ENCODE measurements at regions not wholly inside any gene's neighbourhood (a gene's known extent, or its start where the extent isn't known, plus 50 kb on each side); places are given as distances from the start of the nearest gene placed in this dataset.
"Not testable (repeated sequence)": the region's sequence is repeated elsewhere in the genome, so short reads cannot be mapped to it uniquely, and the experiment has no call there.

DNA sequence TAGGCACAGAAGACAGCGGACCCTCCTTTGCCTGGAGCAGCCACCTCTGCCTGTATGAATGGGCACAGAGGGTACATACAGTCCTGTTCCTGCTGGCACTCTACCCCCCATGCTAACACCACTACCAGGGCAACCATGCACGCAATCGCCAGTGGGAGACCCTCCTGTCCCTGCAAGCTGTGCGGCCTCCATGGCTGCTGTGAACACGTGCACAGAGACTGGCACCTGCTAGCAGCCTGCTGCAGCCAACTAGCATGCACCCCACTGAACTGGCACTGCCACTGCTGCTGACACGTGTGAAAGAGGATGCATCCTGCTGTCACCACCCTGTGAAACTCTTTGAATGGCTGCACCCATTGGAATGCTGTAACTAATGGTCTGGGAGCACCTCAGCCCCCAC, 885.2 kb upstream of the ARRDC3 start:
- Histone ChIP-seq H3K9me3 (ENCODE audit: control insufficient read depth, insufficient read depth, low read length) (no peaks in the 10 kb centered on the region), H3K9me2 (replicated peaks; ENCODE audit: control insufficient read depth, low read length) (no peaks in the 10 kb centered on the region), H3K4me3 (ENCODE audit: low read length) (no peak overlapping the region), H4K20me1 (ENCODE audit: control insufficient read depth, insufficient read depth, low read depth, low read length) (no peaks in the 10 kb centered on the region), H3K4me1 (ENCODE audit: control insufficient read depth, low read length) (no peaks in the 10 kb centered on the region), H3K27me3 (ENCODE audit: control insufficient read depth, low read length) (no peaks in the 10 kb centered on the region), H3K79me2 (ENCODE audit: control insufficient read depth, low read length) (no peaks in the 10 kb centered on the region), H3K4me2 (ENCODE audit: low read length) (no peak overlapping the region), H3F3A (ENCODE audit: control insufficient read depth, insufficient read depth) (no peaks in the 10 kb centered on the region), H3K27ac (ENCODE audit: low read depth, low read length) (no peak overlapping the region), H3K36me3 (ENCODE audit: control insufficient read depth, low read length) (no peaks in the 10 kb centered on the region)
- no peak for TF ChIP-seq EZH2phosphoT487 (IDR thresholded peaks at IDR 0.05; ENCODE audit: borderline replicate concordance, low read length)
- TF ChIP-seq, protein P1, sequence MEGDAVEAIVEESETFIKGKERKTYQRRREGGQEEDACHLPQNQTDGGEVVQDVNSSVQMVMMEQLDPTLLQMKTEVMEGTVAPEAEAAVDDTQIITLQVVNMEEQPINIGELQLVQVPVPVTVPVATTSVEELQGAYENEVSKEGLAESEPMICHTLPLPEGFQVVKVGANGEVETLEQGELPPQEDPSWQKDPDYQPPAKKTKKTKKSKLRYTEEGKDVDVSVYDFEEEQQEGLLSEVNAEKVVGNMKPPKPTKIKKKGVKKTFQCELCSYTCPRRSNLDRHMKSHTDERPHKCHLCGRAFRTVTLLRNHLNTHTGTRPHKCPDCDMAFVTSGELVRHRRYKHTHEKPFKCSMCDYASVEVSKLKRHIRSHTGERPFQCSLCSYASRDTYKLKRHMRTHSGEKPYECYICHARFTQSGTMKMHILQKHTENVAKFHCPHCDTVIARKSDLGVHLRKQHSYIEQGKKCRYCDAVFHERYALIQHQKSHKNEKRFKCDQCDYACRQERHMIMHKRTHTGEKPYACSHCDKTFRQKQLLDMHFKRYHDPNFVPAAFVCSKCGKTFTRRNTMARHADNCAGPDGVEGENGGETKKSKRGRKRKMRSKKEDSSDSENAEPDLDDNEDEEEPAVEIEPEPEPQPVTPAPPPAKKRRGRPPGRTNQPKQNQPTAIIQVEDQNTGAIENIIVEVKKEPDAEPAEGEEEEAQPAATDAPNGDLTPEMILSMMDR (IDR thresholded peaks at IDR 0.05; ENCODE audit: low read depth, low read length, poor library complexity, severe bottlenecking): no peak

- no peaks in the 10 kb centered on the region for H3F3A ChIP-seq (ENCODE audit: control insufficient read depth, insufficient read depth)
- H3K4me3 ChIP-seq (ENCODE audit: low read length): no peak overlapping the region
- no peak for TF ChIP-seq EZH2phosphoT487 (IDR thresholded peaks at IDR 0.05; ENCODE audit: borderline replicate concordance, low read length)
- TF ChIP-seq, protein P1 (IDR thresholded peaks at IDR 0.05; ENCODE audit: low read depth, low read length, poor library complexity, severe bottlenecking): no peak
Measured at GRCh38 chr5:92267830-92268229, 884.7 kb upstream of the ARRDC3 start.

DNA sequence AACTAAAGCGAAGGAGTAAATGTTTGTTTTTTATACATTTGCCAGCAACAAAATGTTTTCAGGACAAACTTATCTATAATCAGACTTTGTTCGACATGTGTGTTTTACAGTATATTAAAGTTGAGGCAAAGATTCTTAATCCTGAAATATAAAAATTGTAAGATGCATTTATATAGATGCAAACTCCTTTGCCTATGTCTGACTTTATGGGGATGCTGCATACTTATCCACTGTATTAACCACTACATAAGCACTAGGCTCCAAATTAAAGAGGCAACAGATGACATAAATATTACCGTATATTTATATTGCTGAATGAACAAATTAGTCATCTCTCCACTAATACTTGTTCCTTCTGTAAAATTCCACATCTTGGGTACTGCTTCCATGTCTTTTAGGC, 882.7 kb upstream of the ARRDC3 start:
- no peaks in the 10 kb centered on the region for H3K27me3 ChIP-seq (ENCODE audit: control insufficient read depth, low read length)
- H3K4me3 ChIP-seq (ENCODE audit: low read length): no peak overlapping the region
- no peak overlapping the region for H3K27ac ChIP-seq (ENCODE audit: low read depth, low read length)
- H3K4me1 ChIP-seq (ENCODE audit: control insufficient read depth, low read length): no peaks in the 10 kb centered on the region
- no peaks in the 10 kb centered on the region for H3K36me3 ChIP-seq (ENCODE audit: control insufficient read depth, low read length)
- no peaks in the 10 kb centered on the region for H3K79me2 ChIP-seq (ENCODE audit: control insufficient read depth, low read length)
- H4K20me1 ChIP-seq (ENCODE audit: control insufficient read depth, insufficient read depth, low read depth, low read length): no peaks in the 10 kb centered on the region
- H3F3A ChIP-seq (ENCODE audit: control insufficient read depth, insufficient read depth): no peaks in the 10 kb centered on the region
- no peak for TF ChIP-seq EZH2phosphoT487 (IDR thresholded peaks at IDR 0.05; ENCODE audit: borderline replicate concordance, low read length)
- TF ChIP-seq, protein P1 (IDR thresholded peaks at IDR 0.05; ENCODE audit: low read depth, low read length, poor library complexity, severe bottlenecking): no peak
- H3K9me3 ChIP-seq (ENCODE audit: control insufficient read depth, insufficient read depth, low read length): no peaks in the 10 kb centered on the region
- no peaks in the 10 kb centered on the region for H3K9me2 ChIP-seq (replicated peaks; ENCODE audit: control insufficient read depth, low read length)
- no peak overlapping the region for H3K4me2 ChIP-seq (ENCODE audit: low read length)

More at GRCh38 chr5:92267830-92268229, 884.7 kb upstream of the ARRDC3 start:
- Histone ChIP-seq H3K9me3 (ENCODE audit: control insufficient read depth, insufficient read depth, low read length) (no peaks in the 10 kb centered on the region), H3K27me3 (ENCODE audit: control insufficient read depth, low read length) (no peaks in the 10 kb centered on the region), H3K4me2 (ENCODE audit: low read length) (no peak overlapping the region), H3K27ac (ENCODE audit: low read depth, low read length) (no peak overlapping the region), H4K20me1 (ENCODE audit: control insufficient read depth, insufficient read depth, low read depth, low read length) (no peaks in the 10 kb centered on the region), H3K79me2 (ENCODE audit: control insufficient read depth, low read length) (no peaks in the 10 kb centered on the region), H3K36me3 (ENCODE audit: control insufficient read depth, low read length) (no peaks in the 10 kb centered on the region), H3K9me2 (replicated peaks; ENCODE audit: control insufficient read depth, low read length) (no peaks in the 10 kb centered on the region), H3K4me1 (ENCODE audit: control insufficient read depth, low read length) (no peaks in the 10 kb centered on the region)

- not testable (repeated sequence) for H4K20me1 ChIP-seq (ENCODE audit: control insufficient read depth, insufficient read depth, low read depth, low read length); H3K4me1 ChIP-seq (ENCODE audit: control insufficient read depth, low read length); H3F3A ChIP-seq (ENCODE audit: control insufficient read depth, insufficient read depth); H3K27ac ChIP-seq (ENCODE audit: low read depth, low read length); H3K36me3 ChIP-seq (ENCODE audit: control insufficient read depth, low read length); H3K9me2 ChIP-seq (replicated peaks; ENCODE audit: control insufficient read depth, low read length); H3K4me3 ChIP-seq (ENCODE audit: low read length); H3K4me2 ChIP-seq (ENCODE audit: low read length); H3K9me3 ChIP-seq (ENCODE audit: control insufficient read depth, insufficient read depth, low read length); H3K79me2 ChIP-seq (ENCODE audit: control insufficient read depth, low read length); H3K27me3 ChIP-seq (ENCODE audit: control insufficient read depth, low read length)
Measured at GRCh38 chr5:92255605-92256004, 872.5 kb upstream of the ARRDC3 start.

All from DOHH2 (cell line).